OCI-M1 (cell line): ENCODE measurements at regions not wholly inside any gene's neighbourhood (a gene's known extent, or its start where the extent isn't known, plus 50 kb on each side); places are given as distances from the start of the nearest gene placed in this dataset.
"Not testable (repeated sequence)": the region's sequence is repeated elsewhere in the genome, so short reads cannot be mapped to it uniquely, and the experiment has no call there.

Experiments used
- DNase-seq: peaks from one replicate; lab custom pipeline; 2025; lab: John Stamatoyannopoulos, UW

DNA sequence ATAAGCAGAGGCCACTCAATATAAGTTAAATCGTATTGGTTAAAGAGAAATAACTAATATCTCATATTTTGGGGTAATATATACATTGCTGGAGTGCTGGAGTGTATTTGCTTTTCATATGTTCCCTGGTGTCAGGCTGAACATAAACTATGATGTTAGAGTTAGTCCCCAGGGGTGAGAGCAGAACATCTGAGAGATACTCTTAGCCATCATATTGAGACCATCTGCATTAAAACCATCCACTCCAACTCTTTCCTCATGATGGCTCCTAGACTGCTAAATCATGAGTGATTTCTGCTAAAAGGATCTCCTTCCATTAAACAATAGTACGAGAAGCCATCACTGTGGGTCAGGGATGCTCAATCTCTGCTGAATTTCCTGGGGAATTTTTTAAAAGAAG lies 436.2 kb downstream of the DTWD2 start:
- DNase-seq, result no peak

- DNase-seq, result no peak
Observed at GRCh38 chr5:118551716-118552115, 436.6 kb downstream of the DTWD2 start.

GRCh38 chr5:118551031-118551430 lies 437.3 kb downstream of the DTWD2 start:
- DNase-seq, result no peak

- DNase-seq, result no peak
Observed at GRCh38 chr5:118548761-118549720, 439.3 kb downstream of the DTWD2 start.

DNA sequence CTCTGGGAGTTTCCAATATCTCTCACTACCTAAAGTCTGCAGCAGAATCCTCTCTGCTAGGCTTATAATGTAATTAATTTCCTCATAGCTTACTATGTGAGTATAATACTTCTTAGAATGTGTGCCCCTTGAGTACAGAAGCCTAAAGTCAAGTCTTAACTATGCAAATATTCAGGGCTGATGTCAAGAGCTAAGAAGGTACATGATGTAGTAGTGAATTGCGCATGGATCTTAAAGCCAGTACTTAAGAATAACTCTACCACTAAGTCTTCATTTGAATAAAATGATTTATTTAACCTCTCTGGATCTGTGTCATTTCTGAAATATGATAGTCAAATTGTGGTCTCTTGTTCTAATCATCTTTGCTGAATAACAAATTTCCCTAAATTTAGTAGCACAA lies 442.9 kb downstream of the DTWD2 start:
- DNase-seq, result no peak

DNA sequence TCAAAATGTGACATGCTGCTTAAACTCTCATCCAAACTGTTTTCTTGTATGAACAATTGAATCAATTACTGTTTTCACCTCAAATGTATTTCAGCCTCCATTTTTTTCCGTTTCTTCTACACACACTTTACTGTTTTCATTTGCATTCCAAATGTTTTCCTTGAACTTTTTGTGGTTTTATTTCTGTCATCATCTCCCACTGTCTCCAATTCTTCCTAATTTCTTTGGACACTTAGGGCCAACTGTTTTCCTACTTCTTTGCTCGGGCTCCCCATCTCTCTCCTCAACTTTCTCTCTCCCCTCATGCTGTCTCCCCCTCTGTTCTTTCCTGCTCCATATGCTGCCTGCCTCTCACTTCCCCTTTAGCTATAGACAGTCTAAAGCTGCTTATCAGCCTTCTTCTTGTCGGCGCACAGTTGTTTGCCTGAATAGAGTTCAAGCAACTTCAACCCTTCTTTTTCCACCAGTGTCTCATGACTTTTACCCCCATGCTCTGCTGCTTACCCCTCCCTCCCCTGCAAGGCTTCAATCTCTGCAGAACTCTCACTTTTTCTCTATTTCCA lies 443.4 kb downstream of the DTWD2 start:
- DNase-seq, result peak; percentile 8

DNA sequence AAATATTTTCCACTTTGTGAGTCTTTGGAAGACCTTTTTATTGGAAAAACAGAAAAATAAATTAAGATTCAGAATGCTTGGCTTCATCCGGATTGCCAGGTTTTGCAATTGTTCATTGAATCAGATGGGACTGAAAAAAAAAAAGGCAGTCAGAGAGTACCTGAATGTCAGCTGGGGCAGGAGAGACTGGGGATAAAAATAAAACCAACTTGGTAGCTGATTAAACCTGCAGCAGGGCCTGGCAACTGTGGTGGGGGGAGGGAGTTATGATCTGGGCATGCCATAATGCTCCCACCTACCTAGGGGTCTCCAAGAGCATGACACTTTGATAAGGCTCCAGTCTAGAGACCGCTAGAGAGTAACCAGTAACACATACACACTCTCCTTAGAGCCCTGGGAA lies 454.4 kb downstream of the DTWD2 start:
- DNase-seq, result no peak

DNA sequence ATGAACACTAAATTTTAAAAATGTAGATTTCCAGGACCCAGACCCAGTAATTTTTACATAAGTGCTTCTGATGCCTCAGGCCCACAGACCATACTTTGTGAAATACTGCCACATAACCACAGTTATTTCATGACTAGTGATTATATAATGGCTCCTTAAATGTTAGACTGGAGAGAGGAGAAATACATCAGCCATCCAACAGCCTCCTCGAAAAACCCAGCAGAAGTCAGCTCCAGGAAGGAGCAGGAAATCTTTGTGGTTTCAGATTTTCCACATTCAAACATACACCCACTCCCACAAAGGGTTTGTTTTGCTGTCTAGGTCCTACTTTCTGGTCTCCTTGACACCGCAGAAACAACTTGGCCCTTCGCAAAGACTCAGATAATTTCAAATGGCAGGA lies 455.2 kb downstream of the DTWD2 start:
- no peak for DNase-seq

DNA sequence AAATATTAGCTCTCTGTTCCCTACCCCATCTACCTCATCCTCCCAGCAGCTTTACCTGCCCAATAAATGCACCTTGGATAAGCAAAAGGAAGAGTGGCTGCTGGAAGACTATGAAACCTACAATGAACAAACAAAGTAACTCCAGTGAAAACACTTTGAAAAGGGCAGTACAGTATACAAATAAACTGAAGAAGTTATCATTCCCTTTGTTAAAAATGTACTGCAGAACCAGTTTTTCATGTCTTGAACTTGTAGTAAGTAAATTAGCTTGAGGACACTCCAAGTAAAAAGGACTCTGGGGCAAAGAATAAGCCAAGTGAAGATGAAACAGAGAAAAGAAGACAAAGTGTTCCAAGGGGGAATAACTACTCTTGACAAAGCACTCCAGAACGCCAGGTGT lies 457.1 kb downstream of the DTWD2 start:
- no peak for DNase-seq

GRCh38 chr5:118529361-118530144 lies 458.8 kb downstream of the DTWD2 start:
- peak; percentile 0 for DNase-seq

- DNase-seq, result no peak
Observed at GRCh38 chr5:118522626-118523025, 465.7 kb downstream of the DTWD2 start.

GRCh38 chr5:118520771-118521415 lies 467.5 kb downstream of the DTWD2 start:
- DNase-seq, result no peak

- DNase-seq, result no peak
Observed at GRCh38 chr5:118519466-118519865, 468.9 kb downstream of the DTWD2 start.

- no peak for DNase-seq
Observed at GRCh38 chr5:118518720-118519119, 469.6 kb downstream of the DTWD2 start.

DNA sequence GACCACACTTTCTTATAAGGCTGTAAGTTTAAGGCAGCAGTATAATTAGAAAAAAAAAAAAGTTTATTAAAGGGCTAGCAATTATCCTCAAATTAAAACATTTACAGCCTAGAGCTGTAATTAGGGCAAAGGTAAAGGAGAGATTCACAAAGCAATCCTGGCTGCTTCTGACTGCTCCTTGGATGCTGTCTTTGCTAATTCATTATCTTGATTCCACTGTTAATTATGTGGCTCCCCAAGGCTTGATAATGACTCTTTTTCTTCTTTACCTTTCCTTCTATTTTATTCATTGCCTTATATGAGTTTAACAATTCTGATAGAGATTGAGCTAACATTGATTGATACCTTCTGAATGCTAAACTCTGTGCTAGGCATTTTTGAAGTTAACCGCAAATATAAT lies 476.5 kb downstream of the DTWD2 start:
- DNase-seq, result no peak

DNA sequence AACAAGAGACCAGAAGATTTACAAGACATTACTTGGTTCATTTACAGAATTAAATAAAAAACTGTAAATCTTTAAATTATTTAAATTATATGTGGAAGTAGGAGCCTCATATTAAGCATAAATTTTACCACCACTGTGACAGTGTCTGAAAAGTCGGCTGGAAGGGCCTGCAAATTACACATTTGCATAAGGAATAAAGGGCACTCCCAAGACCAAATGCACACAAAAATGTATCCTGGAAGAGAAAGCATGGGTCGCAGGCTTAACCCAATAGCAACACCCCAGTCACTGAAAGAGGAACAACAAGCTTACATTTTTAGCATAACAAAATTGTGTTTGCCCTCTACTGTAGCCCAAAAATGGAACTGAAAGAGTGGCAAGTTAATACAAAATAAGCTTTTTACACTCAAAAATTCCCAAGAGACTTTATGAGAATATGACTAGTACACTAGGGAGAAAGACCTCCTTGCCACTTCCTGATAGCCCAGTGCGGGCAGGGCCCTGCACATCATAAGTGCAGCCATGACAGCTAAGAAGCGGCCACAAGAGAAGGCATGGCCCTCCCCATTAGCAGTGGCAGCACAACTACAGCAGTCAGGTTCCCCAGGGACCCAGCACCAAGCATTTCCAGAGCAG lies 482.0 kb downstream of the DTWD2 start:
- DNase-seq, result no peak

- not testable (repeated sequence) for DNase-seq
Observed at GRCh38 chr5:118502232-118502631, 486.1 kb downstream of the DTWD2 start.

DNA sequence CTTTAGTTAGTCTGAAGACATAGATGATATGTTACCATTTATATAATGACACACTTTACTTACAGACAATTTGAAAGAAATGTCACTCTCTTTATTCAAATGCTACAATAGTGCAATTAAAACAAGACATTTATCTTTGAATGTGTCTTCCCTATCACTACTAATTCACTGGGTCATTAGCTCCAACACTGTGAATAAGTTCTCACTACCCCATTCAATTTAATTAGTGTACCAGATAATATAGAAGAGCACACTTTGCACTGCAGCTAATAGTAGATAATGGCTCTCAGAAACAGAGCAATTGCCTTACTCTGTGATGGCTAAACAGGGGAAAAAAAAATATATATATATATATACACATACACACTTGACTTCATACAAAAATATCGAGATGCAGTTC lies 497.0 kb downstream of the DTWD2 start:
- DNase-seq, result no peak

- no peak for DNase-seq
Observed at GRCh38 chr5:118486647-118487225, 501.6 kb downstream of the DTWD2 start.

DNA sequence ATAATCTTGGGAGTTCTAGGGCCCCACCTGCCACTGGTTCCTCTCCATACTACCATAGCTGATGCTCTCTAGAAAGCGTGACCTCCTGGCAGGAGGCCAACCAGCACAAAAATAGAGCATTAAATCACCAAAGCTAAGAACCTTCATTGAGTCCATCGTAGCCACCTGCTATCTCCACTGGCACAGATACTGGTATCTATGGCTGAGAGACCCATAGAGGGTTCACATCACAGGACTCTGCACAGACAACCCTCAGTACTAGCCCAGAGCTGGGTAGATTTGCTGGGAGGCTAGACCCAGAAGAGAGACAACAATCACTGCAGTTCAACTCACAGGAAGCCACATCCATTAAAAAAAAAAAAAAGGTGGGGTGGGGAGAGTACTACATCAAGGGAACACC lies 509.1 kb downstream of the DTWD2 start:
- no peak for DNase-seq

DNA sequence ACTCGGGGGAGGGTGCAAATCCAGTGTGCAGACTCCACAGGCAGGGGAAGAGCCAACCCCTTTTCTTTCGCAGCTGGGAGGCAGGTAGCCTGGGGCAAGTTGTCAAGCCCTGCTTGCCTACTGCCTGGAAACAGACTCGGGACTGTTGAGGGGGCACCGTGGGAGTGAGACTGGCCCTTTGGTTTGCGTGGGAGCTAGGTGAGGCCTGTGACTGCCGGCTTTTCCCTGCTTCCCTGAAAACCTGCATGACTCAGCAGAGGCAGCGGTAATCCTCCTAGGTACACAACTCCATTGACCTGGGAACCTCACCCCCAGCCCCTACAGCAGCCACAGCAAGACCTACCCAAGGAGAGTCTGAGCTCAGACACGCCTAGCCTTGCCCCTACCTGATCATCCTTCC lies 509.5 kb downstream of the DTWD2 start:
- DNase-seq, result no peak
